CD4-positive, CD25-positive, alpha-beta regulatory T cell (primary cell): ENCODE measurements at regions not wholly inside any gene's neighbourhood (a gene's known extent, or its start where the extent isn't known, plus 50 kb on each side); places are given as distances from the start of the nearest gene placed in this dataset.
"Not testable (repeated sequence)": the region's sequence is repeated elsewhere in the genome, so short reads cannot be mapped to it uniquely, and the experiment has no call there.

Experiments
- ATAC-seq, 2 donors: fragments of 150-1000 bp; cut with Tn5 transposase; one replicate each; pipeline ENCODE4 v1.10.0; 2021; ENCODE audit warnings: low read depth in 2 of 2, moderate number of reproducible peaks in 2 of 2, moderate library complexity in 1 of 2
- DNase-seq, 3 donors: peaks; one replicate each; pipeline versions ENCODE4 v3.0.0 to v3.0.0-alpha.2; 2012 to 2022; ENCODE audit warnings: mixed read lengths in 1 of 3
- H3K27ac ChIP-seq: one replicate; pipeline ENCODE4 v1.7.0; 2013; ENCODE audit warnings: mild to moderate bottlenecking, low read length; ENCODE audit not compliant: insufficient read depth, poor library complexity, severe bottlenecking
- H3K27me3 ChIP-seq: one replicate; pipeline ENCODE4 v1.7.0; 2013; ENCODE audit warnings: low read length; ENCODE audit not compliant: control insufficient read depth, insufficient read depth
- H3K36me3 ChIP-seq: one replicate; pipeline ENCODE4 v1.7.0; 2013; ENCODE audit warnings: mild to moderate bottlenecking, low read length, moderate library complexity; ENCODE audit not compliant: control insufficient read depth, insufficient read depth
- H3K4me1 ChIP-seq: 2 replicates; pipeline ENCODE4 v1.7.0; 2013; ENCODE audit warnings: mild to moderate bottlenecking, low read length; ENCODE audit not compliant: insufficient read depth, control insufficient read depth, poor library complexity, severe bottlenecking
- H3K4me3 ChIP-seq: one replicate; pipeline ENCODE4 v1.7.0; 2013; ENCODE audit warnings: low read depth, mild to moderate bottlenecking, low read length, moderate library complexity
- H3K9me3 ChIP-seq, 2 experiments: 1 replicate in 1 of 2; 2 replicates in 1 of 2; pipeline ENCODE4 v1.7.0; 2013; ENCODE audit warnings: low read length in 2 of 2, mild to moderate bottlenecking in 1 of 2, moderate library complexity in 1 of 2; ENCODE audit not compliant: control insufficient read depth in 2 of 2
- H3K27ac Mint-ChIP-seq, 3 donors: one replicate each; pipeline ENCODE4 v1.8.0; 2020 to 2022; ENCODE audit warnings: mild to moderate bottlenecking in 3 of 3, mixed read lengths in 3 of 3, moderate library complexity in 2 of 3
- H3K27me3 Mint-ChIP-seq: one replicate; pipeline ENCODE4 v1.8.0; 2022; ENCODE audit warnings: mild to moderate bottlenecking, mixed read lengths
- H3K36me3 Mint-ChIP-seq: one replicate; pipeline ENCODE4 v1.8.0; 2020; ENCODE audit warnings: mixed read lengths
- H3K4me1 Mint-ChIP-seq, 4 donors: one replicate each; pipeline ENCODE4 v1.8.0; 2020 to 2022; ENCODE audit warnings: mixed read lengths in 4 of 4, mild to moderate bottlenecking in 1 of 4
- H3K4me3 Mint-ChIP-seq, 4 donors: one replicate each; pipeline ENCODE4 v1.8.0; 2020 to 2022; ENCODE audit warnings: mild to moderate bottlenecking in 4 of 4, mixed read lengths in 4 of 4, moderate library complexity in 3 of 4
- H3K9me3 Mint-ChIP-seq, 7 donors: one replicate each; pipeline ENCODE4 v1.8.0; 2020 to 2022; ENCODE audit warnings: mixed read lengths in 7 of 7, mild to moderate bottlenecking in 3 of 7, moderate library complexity in 2 of 7

GRCh38 chr10:28988980-28989379 is 299.9 kb upstream of the LYZL1 start:
- Mint-ChIP-seq H3K4me1 (no peaks in the 10 kb centered on the region), H3K27ac (no peak overlapping the region), H3K36me3 (no peaks in the 10 kb centered on the region), H3K9me3 (peaks cover 0 to 2% (median 0%) of the 10 kb centered on the region in 7 donors), H3K27me3 (no peaks in the 10 kb centered on the region), H3K4me3 (no peak overlapping the region)
- H3K27me3 ChIP-seq = no peaks in the 10 kb centered on the region
- ATAC-seq (no peak), DNase-seq (no peak)
- no peak overlapping the region for H3K27ac ChIP-seq
- no peak overlapping the region for H3K4me3 ChIP-seq
- no peaks in the 10 kb centered on the region for H3K4me1 ChIP-seq
- no peaks in the 10 kb centered on the region for H3K36me3 ChIP-seq
- no peaks in the 10 kb centered on the region for H3K9me3 ChIP-seq

GRCh38 chr10:28991333-28992270 is 297.3 kb upstream of the LYZL1 start:
- Histone ChIP-seq H3K36me3 (no peaks in the 10 kb centered on the region), H3K9me3 (no peaks in the 10 kb centered on the region), H3K27me3 (no peaks in the 10 kb centered on the region), H3K4me3 (no peak overlapping the region), H3K4me1 (no peaks in the 10 kb centered on the region), H3K27ac (no peak overlapping the region)
- H3K27ac Mint-ChIP-seq = no peak overlapping the region
- ATAC-seq (no peak), DNase-seq (peak in 1 of 3 donors; percentile 28)
- H3K9me3 Mint-ChIP-seq = peaks cover 0 to 2% (median 0%) of the 10 kb centered on the region in 7 donors
- no peaks in the 10 kb centered on the region for H3K27me3 Mint-ChIP-seq
- no peak overlapping the region for H3K4me3 Mint-ChIP-seq
- no peaks in the 10 kb centered on the region for H3K4me1 Mint-ChIP-seq
- H3K36me3 Mint-ChIP-seq = no peaks in the 10 kb centered on the region

- ATAC-seq (no peak), DNase-seq (no peak)
- H3K27ac Mint-ChIP-seq = no peak overlapping the region
- Histone ChIP-seq H3K4me1 (no peaks in the 10 kb centered on the region), H3K27me3 (no peaks in the 10 kb centered on the region), H3K9me3 (no peaks in the 10 kb centered on the region), H3K36me3 (no peaks in the 10 kb centered on the region), H3K4me3 (no peak overlapping the region), H3K27ac (no peak overlapping the region)
- H3K4me1 Mint-ChIP-seq = no peaks in the 10 kb centered on the region
- no peaks in the 10 kb centered on the region for H3K36me3 Mint-ChIP-seq
- H3K27me3 Mint-ChIP-seq = no peaks in the 10 kb centered on the region
- peaks cover 0 to 2% (median 0%) of the 10 kb centered on the region in 7 donors for H3K9me3 Mint-ChIP-seq
- H3K4me3 Mint-ChIP-seq = no peak overlapping the region
Measured at GRCh38 chr10:28993056-28993455, 295.8 kb upstream of the LYZL1 start.

- Mint-ChIP-seq H3K4me1 (no peaks in the 10 kb centered on the region), H3K27me3 (no peaks in the 10 kb centered on the region), H3K9me3 (peaks cover 0 to 3% (median 0%) of the 10 kb centered on the region in 7 donors), H3K4me3 (no peak overlapping the region), H3K36me3 (no peaks in the 10 kb centered on the region), H3K27ac (peak overlapping the region in 1 of 3 donors; percentile 16)
- ATAC-seq (no peak), DNase-seq (no peak)
- no peak overlapping the region for H3K27ac ChIP-seq
- no peaks in the 10 kb centered on the region for H3K36me3 ChIP-seq
- no peaks in the 10 kb centered on the region for H3K4me1 ChIP-seq
- H3K4me3 ChIP-seq = no peak overlapping the region
- no peaks in the 10 kb centered on the region for H3K9me3 ChIP-seq
- no peaks in the 10 kb centered on the region for H3K27me3 ChIP-seq
Measured at GRCh38 chr10:28993861-28994260, 295.0 kb upstream of the LYZL1 start.

- H3K4me1 Mint-ChIP-seq, H3K4me3 Mint-ChIP-seq: not testable (repeated sequence)
Measured at GRCh38 chr10:28994802-28995201, 294.1 kb upstream of the LYZL1 start.

GRCh38 chr10:28995497-28995896 is 293.4 kb upstream of the LYZL1 start:
- H3K27ac ChIP-seq = no peak overlapping the region
- no peak for ATAC-seq
- peaks cover 0 to 4% (median 0%) of the 10 kb centered on the region in 7 donors for H3K9me3 Mint-ChIP-seq
- H3K27me3 Mint-ChIP-seq = no peaks in the 10 kb centered on the region
- H3K27ac Mint-ChIP-seq = no peak overlapping the region
- H3K9me3 ChIP-seq = no peaks in the 10 kb centered on the region
- no peak overlapping the region for H3K4me3 Mint-ChIP-seq
- H3K36me3 Mint-ChIP-seq = no peaks in the 10 kb centered on the region
- no peaks in the 10 kb centered on the region for H3K4me1 Mint-ChIP-seq
- no peaks in the 10 kb centered on the region for H3K4me1 ChIP-seq
- H3K27me3 ChIP-seq = no peaks in the 10 kb centered on the region
- no peak for DNase-seq
- no peaks in the 10 kb centered on the region for H3K36me3 ChIP-seq
- no peak overlapping the region for H3K4me3 ChIP-seq

More at GRCh38 chr10:28994802-28995201, 294.1 kb upstream of the LYZL1 start:
- H3K9me3 Mint-ChIP-seq, H3K27ac Mint-ChIP-seq, H3K27me3 Mint-ChIP-seq, H3K9me3 ChIP-seq, H3K36me3 ChIP-seq, H3K27ac ChIP-seq, H3K4me3 ChIP-seq, H3K27me3 ChIP-seq, H3K36me3 Mint-ChIP-seq, DNase-seq, ATAC-seq, H3K4me1 ChIP-seq: not testable (repeated sequence)

- ATAC-seq = no peak
- Histone ChIP-seq H3K9me3 (no peaks in the 10 kb centered on the region), H3K27ac (no peak overlapping the region), H3K36me3 (no peaks in the 10 kb centered on the region), H3K4me3 (no peak overlapping the region), H3K4me1 (no peaks in the 10 kb centered on the region), H3K27me3 (no peaks in the 10 kb centered on the region)
- DNase-seq = no peak
- peaks cover 0 to 4% (median 0%) of the 10 kb centered on the region in 7 donors for H3K9me3 Mint-ChIP-seq
- H3K27ac Mint-ChIP-seq = no peak overlapping the region
- H3K4me1 Mint-ChIP-seq = no peaks in the 10 kb centered on the region
- H3K27me3 Mint-ChIP-seq = no peaks in the 10 kb centered on the region
- H3K36me3 Mint-ChIP-seq = no peaks in the 10 kb centered on the region
- H3K4me3 Mint-ChIP-seq = no peak overlapping the region
Measured at GRCh38 chr10:28996345-28996744, 292.5 kb upstream of the LYZL1 start.
